Fibroblast of upper back skin (primary cell): ENCODE measurements at regions not wholly inside any gene's neighbourhood (a gene's known extent, or its start where the extent isn't known, plus 50 kb on each side); places are given as distances from the start of the nearest gene placed in this dataset.

Source experiments
- DNase-seq: peaks from one replicate; pipeline ENCODE4 v3.0.0-alpha.2; 2013

GRCh38 chr7:21160401-21160800 is 267.5 kb upstream of the SP4 start:
- no peak for DNase-seq

GRCh38 chr7:21167942-21168341 is 259.9 kb upstream of the SP4 start:
- DNase-seq, result no peak

- no peak for DNase-seq
Observed at GRCh38 chr7:21169667-21170580, 258.0 kb upstream of the SP4 start.

GRCh38 chr7:21172800-21173199 is 255.1 kb upstream of the SP4 start:
- no peak for DNase-seq

- no peak for DNase-seq
Observed at GRCh38 chr7:21173436-21173835, 254.4 kb upstream of the SP4 start.

- DNase-seq, result no peak
Observed at GRCh38 chr7:21175714-21176113, 252.2 kb upstream of the SP4 start.

GRCh38 chr7:21184942-21185652 is 242.8 kb upstream of the SP4 start:
- DNase-seq, result no peak

- no peak for DNase-seq
Observed at GRCh38 chr7:21185653-21186265, 242.1 kb upstream of the SP4 start.

GRCh38 chr7:21191321-21192073 is 236.4 kb upstream of the SP4 start:
- DNase-seq, result no peak

GRCh38 chr7:21192657-21193056 is 235.2 kb upstream of the SP4 start:
- no peak for DNase-seq

GRCh38 chr7:21193895-21194294 is 234.0 kb upstream of the SP4 start:
- DNase-seq, result no peak

GRCh38 chr7:21194936-21195335 is 232.9 kb upstream of the SP4 start:
- no peak for DNase-seq

- DNase-seq, result no peak
Observed at GRCh38 chr7:21198921-21199320, 229.0 kb upstream of the SP4 start.

GRCh38 chr7:21200503-21200902 is 227.4 kb upstream of the SP4 start:
- no peak for DNase-seq

GRCh38 chr7:21214657-21215056 is 213.2 kb upstream of the SP4 start:
- no peak for DNase-seq

GRCh38 chr7:21215307-21215706 is 212.6 kb upstream of the SP4 start:
- no peak for DNase-seq

- DNase-seq, result no peak
Observed at GRCh38 chr7:21217365-21217764, 210.5 kb upstream of the SP4 start.

GRCh38 chr7:21218155-21218554 is 209.7 kb upstream of the SP4 start:
- DNase-seq, result no peak

- DNase-seq, result no peak
Observed at GRCh38 chr7:21221130-21221529, 206.8 kb upstream of the SP4 start.

- DNase-seq, result no peak
Observed at GRCh38 chr7:21238400-21239116, 189.3 kb upstream of the SP4 start.

GRCh38 chr7:21243265-21243664 is 184.6 kb upstream of the SP4 start:
- no peak for DNase-seq

GRCh38 chr7:21251151-21251800 is 176.6 kb upstream of the SP4 start:
- DNase-seq, result no peak
